H1 (cell line): ENCODE measurements at regions not wholly inside any gene's neighbourhood (a gene's known extent, or its start where the extent isn't known, plus 50 kb on each side); places are given as distances from the start of the nearest gene placed in this dataset.

ENCODE experiments used
- CTCF ChIA-PET: fragments of 300-600 bp; sonication (Branson Sonifier 250); formaldehyde crosslinking; loops from one replicate; lab custom pipeline; 2021; ENCODE audit not compliant: partially characterized antibody; lab: Charles Lee
- POLR2A ChIA-PET: fragments of 300-600 bp; sonication (Branson Sonifier 250); formaldehyde crosslinking; loops from one replicate; lab custom pipeline; 2021; ENCODE audit warnings: inconsistent platforms; ENCODE audit not compliant: partially characterized antibody; lab: Charles Lee
- DNase-seq, 2 experiments: peaks; one replicate each; pipeline versions ENCODE4 v3.0.0 to v3.0.0-alpha.2; 2010 to 2022; ENCODE audit warnings: low spot score in 2 of 2, low read depth in 1 of 2, mixed read lengths in 1 of 2
- FAIRE-seq: peaks from 2 replicates; lab custom pipeline; 2011; peaks lifted over from hg19 to GRCh38; lab: Jason Lieb, UNC
- H2AFZ ChIP-seq: 2 replicates; pipeline ENCODE4 v1.8.1; 2012; ENCODE audit warnings: low read length, inconsistent platforms
- H2AK5ac ChIP-seq: 2 replicates; pipeline ENCODE4 v1.6.1; 2013; ENCODE audit warnings: low read depth, low read length
- H2BK120ac ChIP-seq: replicated peaks from 2 replicates; pipeline ENCODE3; 2013; ENCODE audit warnings: low read depth, low read length, inconsistent platforms
- H2BK12ac ChIP-seq: 2 replicates; pipeline ENCODE4 v1.6.1; 2013; ENCODE audit warnings: low read depth, low read length
- H2BK15ac ChIP-seq: 2 replicates; pipeline ENCODE4 v1.6.1; 2013; ENCODE audit warnings: low read length
- H2BK20ac ChIP-seq: 2 replicates; pipeline ENCODE4 v1.6.1; 2013; ENCODE audit warnings: low read length
- H2BK5ac ChIP-seq: 2 replicates; pipeline ENCODE4 v1.6.1; 2013; ENCODE audit warnings: low read depth, low read length
- H3K14ac ChIP-seq: 2 replicates; pipeline ENCODE4 v1.6.1; 2013; ENCODE audit warnings: inconsistent platforms; ENCODE audit not compliant: insufficient read length
- H3K18ac ChIP-seq: 2 replicates; pipeline ENCODE4 v1.6.1; 2013; ENCODE audit warnings: low read length; ENCODE audit errors: extremely low read depth
- H3K23ac ChIP-seq: 2 replicates; pipeline ENCODE4 v1.6.1; 2013; ENCODE audit warnings: inconsistent platforms; ENCODE audit not compliant: insufficient read length
- H3K23me2 ChIP-seq: 2 replicates; pipeline ENCODE4 v1.6.1; 2013; ENCODE audit warnings: low read depth, low read length
- H3K27ac ChIP-seq: 2 replicates; pipeline ENCODE4 v1.6.1; 2011; ENCODE audit warnings: low read depth, low read length, inconsistent platforms
- H3K27me3 ChIP-seq, 4 experiments: replicated peaks in 1 of 4; 1 replicate in 1 of 4; 2 replicates in 3 of 4; pipeline versions ENCODE4 v1.6.1 to v1.8.1; 2011 to 2013; ENCODE audit warnings: low read length in 3 of 4, mild to moderate bottlenecking in 3 of 4, inconsistent platforms in 2 of 4, mixed read lengths in 2 of 4, moderate library complexity in 1 of 4; ENCODE audit not compliant: control insufficient read depth in 3 of 4, insufficient read depth in 3 of 4; ENCODE audit errors: extremely low read depth in 1 of 4
- H3K36me3 ChIP-seq, 4 experiments: 2 replicates each; pipeline versions ENCODE4 v1.6.1 to v1.8.1; 2011 to 2013; ENCODE audit warnings: mild to moderate bottlenecking in 4 of 4, low read length in 3 of 4, moderate library complexity in 2 of 4, control low read depth in 1 of 4, inconsistent platforms in 1 of 4; ENCODE audit not compliant: insufficient read depth in 4 of 4, control insufficient read depth in 2 of 4
- H3K4ac ChIP-seq: replicated peaks from 2 replicates; pipeline ENCODE3; 2013; ENCODE audit warnings: low read length, low read depth, mixed read lengths, inconsistent platforms; ENCODE audit not compliant: insufficient read length
- H3K4me1 ChIP-seq, 4 experiments: replicated peaks in 1 of 4; 1 replicate in 1 of 4; 2 replicates in 3 of 4; pipeline versions ENCODE4 v1.6.1 to v1.8.1; 2011 to 2013; ENCODE audit warnings: low read length in 3 of 4, inconsistent platforms in 2 of 4, mixed read lengths in 1 of 4; ENCODE audit not compliant: insufficient read depth in 4 of 4, control insufficient read depth in 3 of 4
- H3K4me2 ChIP-seq, 2 experiments: 2 replicates each; pipeline versions ENCODE4 v1.6.1 to v1.8.1; 2011 to 2013; ENCODE audit warnings: low read depth in 2 of 2, low read length in 2 of 2, control low read depth in 1 of 2, inconsistent platforms in 1 of 2, mild to moderate bottlenecking in 1 of 2; ENCODE audit not compliant: insufficient read depth in 1 of 2
- H3K4me3 ChIP-seq, 4 experiments: fragments of 200-600, 300-600 bp in 1 of 4; sonication (generic), shearing (Covaris generic), sonication (Bioruptor Twin) in 1 of 4; 2 replicates each; pipeline versions ENCODE4 v1.5.1 to v1.8.1; 2011 to 2016; ENCODE audit warnings: low read length in 4 of 4, low read depth in 3 of 4, control low read depth in 2 of 4, inconsistent platforms in 2 of 4, mild to moderate bottlenecking in 2 of 4, mixed read lengths in 1 of 4, moderate library complexity in 1 of 4; ENCODE audit not compliant: insufficient read depth in 2 of 4; ENCODE audit errors: extremely low read depth in 1 of 4
- H3K56ac ChIP-seq: replicated peaks from 2 replicates; pipeline ENCODE3; 2013; ENCODE audit warnings: low read depth, mild to moderate bottlenecking, mixed read lengths, low read length, inconsistent platforms; ENCODE audit not compliant: insufficient read length
- H3K79me1 ChIP-seq: 2 replicates; pipeline ENCODE4 v1.6.1; 2013; ENCODE audit warnings: low read depth, low read length, control low read depth
- H3K79me2 ChIP-seq, 2 experiments: 2 replicates each; pipeline versions ENCODE4 v1.6.1 to v1.8.1; 2012 to 2013; ENCODE audit warnings: low read length in 2 of 2, mild to moderate bottlenecking in 2 of 2, inconsistent platforms in 1 of 2; ENCODE audit not compliant: insufficient read depth in 2 of 2, control insufficient read depth in 1 of 2
- H3K9ac ChIP-seq, 4 experiments: replicated peaks in 1 of 4; 1 replicate in 1 of 4; 2 replicates in 3 of 4; pipeline versions ENCODE4 v1.6.1 to v1.8.1; 2011 to 2013; ENCODE audit warnings: low read depth in 3 of 4, low read length in 3 of 4, control low read depth in 2 of 4, mild to moderate bottlenecking in 2 of 4, moderate library complexity in 2 of 4, inconsistent platforms in 1 of 4; ENCODE audit errors: extremely low read depth in 1 of 4
- H3K9me3 ChIP-seq, 2 experiments: 2 replicates each; pipeline versions ENCODE4 v1.6.1 to v1.8.1; 2012 to 2013; ENCODE audit warnings: mild to moderate bottlenecking in 2 of 2, moderate library complexity in 2 of 2, control low read depth in 1 of 2, inconsistent platforms in 1 of 2, low read depth in 1 of 2, low read length in 1 of 2, mixed read lengths in 1 of 2; ENCODE audit not compliant: insufficient read depth in 2 of 2
- H4K20me1 ChIP-seq, 2 experiments: replicated peaks in 1 of 2; 2 replicates each; pipeline versions ENCODE3 to v1.8.1; 2011 to 2013; ENCODE audit warnings: inconsistent platforms in 2 of 2, low read length in 2 of 2, mild to moderate bottlenecking in 1 of 2; ENCODE audit not compliant: insufficient read depth in 2 of 2, control insufficient read depth in 1 of 2
- H4K5ac ChIP-seq: 2 replicates; pipeline ENCODE4 v1.6.1; 2013; ENCODE audit warnings: low read length, low read depth, mixed read lengths, inconsistent platforms; ENCODE audit not compliant: insufficient read length
- H4K8ac ChIP-seq: 2 replicates; pipeline ENCODE4 v1.8.0; 2013; ENCODE audit warnings: mild to moderate bottlenecking, moderate library complexity, low read length, inconsistent platforms; ENCODE audit not compliant: insufficient read depth; ENCODE audit errors: extremely low read depth
- H4K91ac ChIP-seq: replicated peaks from 2 replicates; pipeline ENCODE3; 2013; ENCODE audit warnings: low read length, mixed read lengths, inconsistent platforms; ENCODE audit not compliant: insufficient read length
- EZH2 ChIP-seq: fragments of 200-600 bp; sonication (generic); IDR thresholded peaks from 2 replicates; pipeline ENCODE4 v1.7.1; 2012; ENCODE audit warnings: low read depth, mild to moderate bottlenecking, moderate library complexity, low read length, inconsistent platforms; ENCODE audit not compliant: severe bottlenecking
- KDM4A ChIP-seq: IDR thresholded peaks from one replicate; pipeline ENCODE4 v1.7.1; 2012; ENCODE audit warnings: low read depth, mild to moderate bottlenecking, moderate library complexity, low read length, inconsistent platforms; ENCODE audit not compliant: severe bottlenecking
- RXRA ChIP-seq: IDR thresholded peaks from 2 replicates; pipeline ENCODE4 v1.6.1; 2011; ENCODE audit warnings: low read depth, mild to moderate bottlenecking, low read length, moderate library complexity; ENCODE audit not compliant: insufficient read depth
- SP1 ChIP-seq: IDR thresholded peaks from 2 replicates; pipeline ENCODE4 v1.6.1; 2011; ENCODE audit warnings: low read depth, low read length
- WGBS, 2 experiments: shearing (Covaris generic) in 1 of 2; methylation state at CpG; one replicate each; pipeline versions ENCODE4 v1.1.6 to v1.1.7; 2013 to 2015; ENCODE audit warnings: low lambda C conversion rate in 2 of 2, mixed read lengths in 2 of 2, inconsistent platforms in 1 of 2, low coverage in 1 of 2, missing lambda C conversion rate in 1 of 2; ENCODE audit not compliant: insufficient replicate concordance in 2 of 2, insufficient coverage in 1 of 2, insufficient read length in 1 of 2; ENCODE audit errors: extremely low coverage in 1 of 2, missing lambda C conversion rate in 1 of 2; 5-methylcytosine and 5-hydroxymethylcytosine counted together

GRCh38 chr11:103656382-103656781, 380.1 kb upstream of the DDI1 start:
- Histone ChIP-seq H3K23ac (no peak overlapping the region), H3K27me3 (no peaks in the 10 kb centered on the region), H4K8ac (no peak overlapping the region), H4K91ac (no peak overlapping the region), H3K4me1 (no peaks in the 10 kb centered on the region), H3K27ac (no peak overlapping the region), H3K4me2 (no peak overlapping the region), H2BK15ac (no peak overlapping the region), H4K5ac (no peak overlapping the region), H3K56ac (no peak overlapping the region), H3K4me3 (no peak overlapping the region), H2BK5ac (no peak overlapping the region), H3K23me2 (no peaks in the 10 kb centered on the region), H2BK20ac (no peak overlapping the region), H3K9me3 (peaks cover 7 to 13% of the 10 kb centered on the region in 2 experiments; a peak in 2 of 4 replicates), H3K36me3 (peaks cover 0 to under 1% (median 0%) of the 10 kb centered on the region in 4 experiments; a peak in 1 of 8 replicates), H2BK12ac (no peak overlapping the region), H3K79me2 (no peaks in the 10 kb centered on the region), H3K14ac (no peak overlapping the region), H3K18ac (no peak overlapping the region), H2BK120ac (no peak overlapping the region), H3K79me1 (no peaks in the 10 kb centered on the region), H3K4ac (no peak overlapping the region), H2AFZ (no peak overlapping the region), H3K9ac (no peak overlapping the region), H2AK5ac (no peak overlapping the region), H4K20me1 (no peaks in the 10 kb centered on the region)
- ChIA-PET CTCF (no interaction called here), POLR2A (no interaction called here)
- no peak for TF ChIP-seq KDM4A
- no peak for TF ChIP-seq EZH2
- no peak for TF ChIP-seq SP1
- TF ChIP-seq RXRA, result no peak
- no peak for FAIRE-seq
- 98% methylated on average over 3 of the region's 3 CpGs; no CpG with 5 or more reads in 1 of the 2 experiments for WGBS, 2 experiments
- no peak for DNase-seq
